GM06990 (cell line): ENCODE measurements at regions not wholly inside any gene's neighbourhood (a gene's known extent, or its start where the extent isn't known, plus 50 kb on each side); places are given as distances from the start of the nearest gene placed in this dataset.

Experiments used
- DNase-seq: peaks from one replicate; pipeline ENCODE4 v3.0.0-alpha.2; 2011; ENCODE audit not compliant: insufficient read length; ENCODE audit errors: extremely low read depth
- H3K27me3 ChIP-seq: replicated peaks from 2 replicates; pipeline ENCODE4 v1.6.0; 2011; ENCODE audit warnings: low read length; ENCODE audit not compliant: control insufficient read depth, insufficient read depth
- H3K36me3 ChIP-seq: 2 replicates; pipeline ENCODE4 v1.5.1; 2011; ENCODE audit warnings: low read length; ENCODE audit not compliant: control insufficient read depth, insufficient read depth
- H3K4me3 ChIP-seq: replicated peaks from 2 replicates; pipeline ENCODE4 v1.5.1; 2011; ENCODE audit warnings: low read depth, mild to moderate bottlenecking, control low read depth, low read length
- CTCF ChIP-seq: IDR thresholded peaks from 2 replicates; pipeline ENCODE4 v1.5.1; 2011; ENCODE audit warnings: low read length, control low read depth, mild to moderate bottlenecking, inconsistent platforms; ENCODE audit not compliant: insufficient read depth, poor library complexity, severe bottlenecking

GRCh38 chr5:6822556-6823343, 109.5 kb downstream of the TENT4A start:
- no peak for TF ChIP-seq CTCF
- Histone ChIP-seq H3K27me3 (no peaks in the 10 kb centered on the region), H3K36me3 (no peaks in the 10 kb centered on the region), H3K4me3 (no peak overlapping the region)
- no peak for DNase-seq

- DNase-seq: no peak
- H3K27me3 ChIP-seq: no peaks in the 10 kb centered on the region
These were observed 110.8 kb downstream of the TENT4A start for GRCh38 chr5:6823996-6824395.

GRCh38 chr5:6825678-6826244, 112.5 kb downstream of the TENT4A start:
- Histone ChIP-seq H3K27me3 (no peaks in the 10 kb centered on the region), H3K4me3 (no peak overlapping the region), H3K36me3 (0 out of 2 replicates have a peak, but pooled peaks cover 2% of the 10 kb centered on the region)
- DNase-seq: no peak
- no peak for TF ChIP-seq CTCF

More at GRCh38 chr5:6823996-6824395, 110.8 kb downstream of the TENT4A start:
- Histone ChIP-seq H3K4me3 (no peak overlapping the region), H3K36me3 (no peaks in the 10 kb centered on the region)
- no peak for TF ChIP-seq CTCF

- Histone ChIP-seq H3K36me3 (0 out of 2 replicates have a peak, but pooled peaks cover 2% of the 10 kb centered on the region), H3K27me3 (no peaks in the 10 kb centered on the region), H3K4me3 (no peak overlapping the region)
- no peak for TF ChIP-seq CTCF
- DNase-seq: no peak
These were observed 113.5 kb downstream of the TENT4A start for GRCh38 chr5:6826756-6827155.

GRCh38 chr5:6827526-6828219, 114.4 kb downstream of the TENT4A start:
- 0 out of 2 replicates have a peak, but pooled peaks cover 2% of the 10 kb centered on the region for H3K36me3 ChIP-seq
- no peaks in the 10 kb centered on the region for H3K27me3 ChIP-seq
- TF ChIP-seq CTCF: no peak
- no peak overlapping the region for H3K4me3 ChIP-seq
- no peak for DNase-seq
